K562 (cell line): ENCODE measurements at regions not wholly inside any gene's neighbourhood (a gene's known extent, or its start where the extent isn't known, plus 50 kb on each side); places are given as distances from the start of the nearest gene placed in this dataset.

Experiments used
- ATAC-seq: fragments of 200-7000 bp; cut with Tn5 transposase; 3 replicates; pipeline ENCODE4 v1.9.1; 2020; ENCODE audit warnings: moderate library complexity
- BruUV-seq: library from RNA; stranded (reverse); fragments of 400-500 nt; replicated peaks from 2 replicates; lab custom pipeline; 2021; lab: Mats Ljungman, UMichigan
- CTCF ChIA-PET: fragments of 300-600 bp; formaldehyde crosslinking; extraction: SDS; loops from one replicate; lab custom pipeline; 2021; ENCODE audit warnings: low intra/inter-chr PET ratio; lab: Yijun Ruan, JAX
- POLR2A ChIA-PET: fragments of 300-600, 350-650 bp; sonication (Branson Sonifier 250); formaldehyde crosslinking; extraction: SDS; loops from one replicate; lab custom pipeline; 2021; ENCODE audit warnings: antibody characterized with exemption, inconsistent platforms; lab: Yijun Ruan, JAX
- DNase-seq, 4 experiments: peaks; one replicate each; pipeline versions ENCODE4 v3.0.0 to v3.0.0-alpha.2; 2011 to 2018; ENCODE audit warnings: low spot score in 3 of 4, mixed read lengths in 3 of 4; ENCODE audit errors: extremely low read depth in 1 of 4
- FAIRE-seq: peaks from 2 replicates; lab custom pipeline; 2011; peaks lifted over from hg19 to GRCh38; lab: Jason Lieb, UNC
- H2AFZ ChIP-seq: 2 replicates; pipeline ENCODE4 v1.6.0; 2011; ENCODE audit warnings: low read depth, low read length, control low read depth, inconsistent platforms
- H3K27ac ChIP-seq: fragments of 200-600 bp; 3 replicates; pipeline ENCODE4 v1.8.0; 2011; ENCODE audit warnings: low read depth, mild to moderate bottlenecking, control low read depth, inconsistent platforms, low read length, moderate library complexity, mixed read lengths; ENCODE audit errors: extremely low read depth
- H3K27me3 ChIP-seq, 2 experiments: fragments of 300-600 bp in 1 of 2; 2 replicates in 1 of 2; 3 replicates in 1 of 2; pipeline versions ENCODE4 v1.6.0 to v1.8.0; 2011; ENCODE audit warnings: inconsistent platforms in 2 of 2, low read length in 2 of 2, mild to moderate bottlenecking in 1 of 2, mixed read lengths in 1 of 2, moderate library complexity in 1 of 2; ENCODE audit not compliant: control insufficient read depth in 2 of 2, insufficient read depth in 2 of 2
- H3K36me3 ChIP-seq: fragments of 300-600 bp; 3 replicates; pipeline ENCODE4 v1.8.0; 2011; ENCODE audit warnings: mild to moderate bottlenecking, low read length, inconsistent platforms; ENCODE audit not compliant: control insufficient read depth, insufficient read depth
- H3K4me1 ChIP-seq, 2 experiments: fragments of 200-600 bp in 1 of 2; replicated peaks in 1 of 2; 2 replicates in 1 of 2; 3 replicates in 1 of 2; pipeline versions ENCODE4 v1.5.1 to v1.8.0; 2011; ENCODE audit warnings: inconsistent platforms in 2 of 2, low read length in 2 of 2, mild to moderate bottlenecking in 1 of 2, mixed read lengths in 1 of 2, moderate library complexity in 1 of 2; ENCODE audit not compliant: control insufficient read depth in 2 of 2, insufficient read depth in 2 of 2
- H3K4me2 ChIP-seq: 2 replicates; pipeline ENCODE4 v1.6.1; 2011; ENCODE audit warnings: low read length, control low read depth, inconsistent platforms, mixed read lengths; ENCODE audit not compliant: insufficient read depth
- H3K4me3 ChIP-seq: fragments of 200-600 bp; sonication (generic), shearing (Covaris generic); 2 replicates; pipeline ENCODE4 v1.5.1; 2016; ENCODE audit warnings: control low read depth, inconsistent platforms
- H3K79me2 ChIP-seq: fragments of 200-600 bp; 3 replicates; pipeline ENCODE4 v1.8.0; 2011; ENCODE audit warnings: low read length, inconsistent platforms; ENCODE audit not compliant: control insufficient read depth, insufficient read depth
- H3K9ac ChIP-seq, 2 experiments: 2 replicates each; pipeline versions ENCODE4 v1.6.0 to v1.6.1; 2011; ENCODE audit warnings: low read depth in 2 of 2, low read length in 2 of 2, control low read depth in 1 of 2, inconsistent platforms in 1 of 2, mild to moderate bottlenecking in 1 of 2, mixed read lengths in 1 of 2; ENCODE audit not compliant: insufficient read depth in 1 of 2
- H3K9me1 ChIP-seq: one replicate; pipeline ENCODE4 v1.6.0; 2011; ENCODE audit warnings: inconsistent platforms, mild to moderate bottlenecking, low read length, moderate library complexity; ENCODE audit not compliant: control insufficient read depth, insufficient read depth
- H3K9me3 ChIP-seq: replicated peaks from 2 replicates; pipeline ENCODE4 v1.5.1; 2011; ENCODE audit warnings: low read depth, low read length, inconsistent platforms; ENCODE audit not compliant: control insufficient read depth, insufficient read depth
- H4K20me1 ChIP-seq: replicated peaks from 2 replicates; pipeline ENCODE4 v1.6.1; 2011; ENCODE audit warnings: low read length, inconsistent platforms, mixed read lengths; ENCODE audit not compliant: control insufficient read depth, insufficient read depth
- CREBBP ChIP-seq: IDR thresholded peaks from one replicate; pipeline ENCODE4 v1.6.1; 2012; ENCODE audit warnings: low read depth, mild to moderate bottlenecking, control low read depth, inconsistent platforms, low read length
- EP300 ChIP-seq: IDR thresholded peaks from 2 replicates; pipeline ENCODE4 v1.6.1; 2012; ENCODE audit warnings: low read length, improper control_type of control experiment
- EP400 ChIP-seq: fragments of 450-650 bp; IDR thresholded peaks from 2 replicates; pipeline ENCODE4 v1.6.1; 2017; ENCODE audit warnings: antibody characterized with exemption, mild to moderate bottlenecking, moderate library complexity
- ETV6 ChIP-seq, 3 experiments: fragments of 150-350 bp in 1 of 3; sonication (generic) in 1 of 3; formaldehyde crosslinking in 1 of 3; IDR thresholded peaks; 2 replicates each; pipeline versions ENCODE4 v1.6.1 to v1.8.0; 2014 to 2022; ENCODE audit warnings: borderline replicate concordance in 2 of 3, low read depth in 2 of 3, antibody characterized with exemption in 1 of 3, low read length in 1 of 3, mild to moderate bottlenecking in 1 of 3, missing genetic modification reagents in 1 of 3
- GTF2A2 ChIP-seq: IDR thresholded peaks from 2 replicates; pipeline ENCODE4 v1.6.1; 2016; ENCODE audit warnings: mild to moderate bottlenecking, missing genetic modification characterization, missing compliant biosample characterization
- KLF13 ChIP-seq: fragments of 450-650 bp; IDR thresholded peaks from 2 replicates; pipeline ENCODE4 v1.6.1; 2016; ENCODE audit warnings: missing genetic modification characterization, low read depth, mild to moderate bottlenecking, missing compliant biosample characterization, moderate library complexity, borderline replicate concordance
- SMARCC2 ChIP-seq: fragments of 450-650 bp; IDR thresholded peaks from 2 replicates; pipeline ENCODE4 v1.6.1; 2017; ENCODE audit warnings: antibody characterized with exemption, moderate library complexity, mild to moderate bottlenecking, low read depth
- U2AF1 ChIP-seq: fragments of 200-400 bp; formaldehyde crosslinking; optimal IDR thresholded peaks from 2 replicates; pipeline ENCODE3; 2017; ENCODE audit warnings: mild to moderate bottlenecking, low read depth, low read length, moderate library complexity
- YBX1 ChIP-seq: fragments of 450-650 bp; IDR thresholded peaks from 2 replicates; pipeline ENCODE4 v1.7.1; 2016; ENCODE audit warnings: mild to moderate bottlenecking
- WGBS: fragments of 100-300 bp; shearing (Covaris generic); methylation state at CpG from one replicate; pipeline ENCODE4 v1.1.6; 2016; ENCODE audit warnings: low coverage, mixed read lengths; ENCODE audit not compliant: insufficient coverage; ENCODE audit errors: missing lambda C conversion rate; 5-methylcytosine and 5-hydroxymethylcytosine counted together
- in situ Hi-C: fragments of 300-500 bp; cut with MboI; formaldehyde crosslinking; loops from 4 replicates; pipeline ENCODE4 v1.15.0; 2018; ENCODE audit warnings: inconsistent platforms, mixed read lengths
- intact Hi-C: fragments of 100-400 bp; cut with micrococcal nuclease; formaldehyde crosslinking; loops from 2 replicates; pipeline ENCODE4 v1.14.2; 2022
- TF ChIP-seq, protein P1 (sequence below): fragments of 250-450 bp; sonication (Bioruptor Pico); IDR thresholded peaks from 2 replicates; pipeline ENCODE4 v1.8.0; 2021; ENCODE audit warnings: borderline replicate concordance, mild to moderate bottlenecking, moderate library complexity; ENCODE audit not compliant: poor library complexity, severe bottlenecking
- TF ChIP-seq, protein P2 (sequence below): fragments of 250-450 bp; sonication (Bioruptor Pico); IDR thresholded peaks from 2 replicates; pipeline ENCODE4 v1.5.0; 2021
- TF ChIP-seq, protein P3 (sequence below): sonication (generic); formaldehyde crosslinking; IDR thresholded peaks from 2 replicates; pipeline ENCODE4 v1.8.1; 2023; ENCODE audit warnings: mild to moderate bottlenecking, missing genetic modification reagents

DNA sequence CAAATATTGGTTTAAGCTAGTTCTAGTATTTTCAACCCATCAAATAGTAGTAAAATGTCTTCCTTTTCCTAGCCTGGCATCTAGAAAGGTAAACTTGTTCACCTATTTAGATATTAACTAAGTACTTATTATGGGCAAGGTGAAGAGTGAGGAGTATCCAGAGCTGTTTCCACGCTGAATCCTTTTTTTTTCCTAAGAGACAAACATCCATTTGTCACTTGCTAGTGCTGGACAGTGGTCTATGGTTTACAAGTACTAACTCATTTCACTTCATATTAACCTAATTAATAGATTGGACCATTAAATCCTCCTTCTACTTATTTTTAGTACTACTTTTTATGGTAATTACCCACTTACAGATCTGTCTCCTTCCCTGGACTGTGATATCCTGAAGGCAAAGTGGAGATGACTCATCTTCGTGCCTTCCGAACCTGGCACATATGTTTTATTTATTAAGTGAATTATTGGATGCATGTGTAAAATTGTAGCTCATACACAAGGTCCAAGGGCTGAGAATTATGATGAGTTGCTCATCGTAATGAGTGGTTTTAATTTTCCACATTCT, 159.6 kb upstream of the IGFBP3 start:
- TF ChIP-seq SMARCC2, result no peak
- TF ChIP-seq EP400, result no peak
- TF ChIP-seq YBX1, result no peak
- TF ChIP-seq, protein P1, sequence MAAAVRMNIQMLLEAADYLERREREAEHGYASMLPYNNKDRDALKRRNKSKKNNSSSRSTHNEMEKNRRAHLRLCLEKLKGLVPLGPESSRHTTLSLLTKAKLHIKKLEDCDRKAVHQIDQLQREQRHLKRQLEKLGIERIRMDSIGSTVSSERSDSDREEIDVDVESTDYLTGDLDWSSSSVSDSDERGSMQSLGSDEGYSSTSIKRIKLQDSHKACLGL (CRISPR knock-in tag), result no peak
- TF ChIP-seq, protein P2, sequence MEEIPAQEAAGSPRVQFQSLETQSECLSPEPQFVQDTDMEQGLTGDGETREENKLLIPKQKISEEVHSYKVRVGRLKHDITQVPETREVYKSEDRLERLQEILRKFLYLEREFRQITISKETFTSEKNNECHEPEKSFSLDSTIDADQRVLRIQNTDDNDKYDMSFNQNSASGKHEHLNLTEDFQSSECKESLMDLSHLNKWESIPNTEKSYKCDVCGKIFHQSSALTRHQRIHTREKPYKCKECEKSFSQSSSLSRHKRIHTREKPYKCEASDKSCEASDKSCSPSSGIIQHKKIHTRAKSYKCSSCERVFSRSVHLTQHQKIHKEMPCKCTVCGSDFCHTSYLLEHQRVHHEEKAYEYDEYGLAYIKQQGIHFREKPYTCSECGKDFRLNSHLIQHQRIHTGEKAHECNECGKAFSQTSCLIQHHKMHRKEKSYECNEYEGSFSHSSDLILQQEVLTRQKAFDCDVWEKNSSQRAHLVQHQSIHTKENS (CRISPR knock-in tag), result no peak
- TF ChIP-seq, protein P3, sequence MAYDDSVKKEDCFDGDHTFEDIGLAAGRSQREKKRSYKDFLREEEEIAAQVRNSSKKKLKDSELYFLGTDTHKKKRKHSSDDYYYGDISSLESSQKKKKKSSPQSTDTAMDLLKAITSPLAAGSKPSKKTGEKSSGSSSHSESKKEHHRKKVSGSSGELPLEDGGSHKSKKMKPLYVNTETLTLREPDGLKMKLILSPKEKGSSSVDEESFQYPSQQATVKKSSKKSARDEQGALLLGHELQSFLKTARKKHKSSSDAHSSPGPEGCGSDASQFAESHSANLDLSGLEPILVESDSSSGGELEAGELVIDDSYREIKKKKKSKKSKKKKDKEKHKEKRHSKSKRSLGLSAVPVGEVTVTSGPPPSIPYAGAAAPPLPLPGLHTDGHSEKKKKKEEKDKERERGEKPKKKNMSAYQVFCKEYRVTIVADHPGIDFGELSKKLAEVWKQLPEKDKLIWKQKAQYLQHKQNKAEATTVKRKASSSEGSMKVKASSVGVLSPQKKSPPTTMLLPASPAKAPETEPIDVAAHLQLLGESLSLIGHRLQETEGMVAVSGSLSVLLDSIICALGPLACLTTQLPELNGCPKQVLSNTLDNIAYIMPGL (CRISPR knock-in tag), result no peak
- TF ChIP-seq KLF13 (tag), result no peak
- no peak for TF ChIP-seq EP300
- no peak for TF ChIP-seq CREBBP
- no peak for TF ChIP-seq U2AF1
- TF ChIP-seq ETV6 (IDR thresholded peaks at IDR 0.05; ENCODE audit: borderline replicate concordance in 1 of 2, low read depth in 2 of 2, low read length in 1 of 2), result no peak
- TF ChIP-seq ETV6 (CRISPR knock-in tag; IDR thresholded peaks at IDR 0.05; ENCODE audit: borderline replicate concordance), result no peak
- TF ChIP-seq GTF2A2 (tag), result no peak
- ChIA-PET POLR2A (no interaction called here), CTCF (no interaction called here)
- no peaks in the 10 kb centered on the region for H3K27me3 ChIP-seq
- no peak overlapping the region for H3K4me2 ChIP-seq
- no peak overlapping the region for H3K27ac ChIP-seq
- in situ Hi-C loops, result no loop called here
- ATAC-seq (no peak), FAIRE-seq (no peak), DNase-seq (no peak)
- no TSS peak for BruUV-seq
- no peak overlapping the region for H3K4me3 ChIP-seq
- no peaks in the 10 kb centered on the region for H3K36me3 ChIP-seq
- H3K9me3 ChIP-seq, result no peaks in the 10 kb centered on the region
- no peaks in the 10 kb centered on the region for H3K79me2 ChIP-seq
- no peaks in the 10 kb centered on the region for H4K20me1 ChIP-seq
- no peaks in the 10 kb centered on the region for H3K4me1 ChIP-seq
- H3K9me1 ChIP-seq, result no peaks in the 10 kb centered on the region
- no peak overlapping the region for H3K9ac ChIP-seq
- intact Hi-C loops, result no loop called here
- no peak overlapping the region for H2AFZ ChIP-seq
- WGBS, result 0% methylated on average over 4 of the region's 4 CpGs
